ENCODE measurements at regions not wholly inside any gene's neighbourhood (a gene's known extent, or its start where the extent isn't known, plus 50 kb on each side); places are given as distances from the start of the nearest gene placed in this dataset.

DNA sequence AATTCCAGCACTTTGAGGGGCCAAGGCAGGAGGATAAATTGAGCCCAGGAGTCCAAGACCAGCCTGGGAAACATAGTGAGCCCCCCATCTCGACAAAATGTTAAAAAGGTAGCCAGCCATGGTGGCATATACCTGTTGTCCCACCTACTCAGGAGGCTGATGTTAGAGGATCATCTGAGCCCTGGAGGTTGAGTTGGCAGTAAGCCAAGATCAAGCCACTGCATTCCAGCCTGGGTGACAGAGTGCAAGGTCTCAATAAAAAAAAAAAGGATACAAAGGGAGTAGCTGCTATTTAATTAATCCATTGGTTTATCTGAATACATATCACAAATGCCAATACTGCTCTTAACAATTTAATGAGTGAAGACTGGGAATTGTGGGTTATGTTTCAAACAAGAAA, 327.8 kb downstream of the CPS1 start:
- Histone ChIP-seq H3F3A (ENCODE audit: low read depth) (no peaks in the 10 kb centered on the region), H3K4me1 (no peaks in the 10 kb centered on the region), H3K27me3 (no peaks in the 10 kb centered on the region), H3K4me2 (no peak overlapping the region), H2AFZ (replicated peaks) (no peak overlapping the region), H3K79me2 (ENCODE audit: low read depth) (no peaks in the 10 kb centered on the region), H3K27ac (no peak overlapping the region), H3K9ac (no peak overlapping the region), H4K20me1 (ENCODE audit: low read depth) (no peaks in the 10 kb centered on the region), H3K4me3 (no peak overlapping the region), H3K9me3 (ENCODE audit: low read depth) (no peaks in the 10 kb centered on the region), H3K36me3 (no peaks in the 10 kb centered on the region)
- Mint-ChIP-seq H3K4me1 (no peaks in the 10 kb centered on the region), H3K27ac (no peak overlapping the region), H3K36me3 (no peaks in the 10 kb centered on the region), H3K4me3 (no peak overlapping the region), H3K9me3 (peaks cover 2% of the 10 kb centered on the region), H3K27me3 (ENCODE audit: insufficient read depth, low read depth) (peaks cover 3% of the 10 kb centered on the region)
- DNase-seq (ENCODE audit: low spot score): no peak
- TF ChIP-seq EZH2phosphoT487 (IDR thresholded peaks at IDR 0.05) (no peak), EZH2 (IDR thresholded peaks at IDR 0.05) (no peak)
- TF ChIP-seq, protein P1, sequence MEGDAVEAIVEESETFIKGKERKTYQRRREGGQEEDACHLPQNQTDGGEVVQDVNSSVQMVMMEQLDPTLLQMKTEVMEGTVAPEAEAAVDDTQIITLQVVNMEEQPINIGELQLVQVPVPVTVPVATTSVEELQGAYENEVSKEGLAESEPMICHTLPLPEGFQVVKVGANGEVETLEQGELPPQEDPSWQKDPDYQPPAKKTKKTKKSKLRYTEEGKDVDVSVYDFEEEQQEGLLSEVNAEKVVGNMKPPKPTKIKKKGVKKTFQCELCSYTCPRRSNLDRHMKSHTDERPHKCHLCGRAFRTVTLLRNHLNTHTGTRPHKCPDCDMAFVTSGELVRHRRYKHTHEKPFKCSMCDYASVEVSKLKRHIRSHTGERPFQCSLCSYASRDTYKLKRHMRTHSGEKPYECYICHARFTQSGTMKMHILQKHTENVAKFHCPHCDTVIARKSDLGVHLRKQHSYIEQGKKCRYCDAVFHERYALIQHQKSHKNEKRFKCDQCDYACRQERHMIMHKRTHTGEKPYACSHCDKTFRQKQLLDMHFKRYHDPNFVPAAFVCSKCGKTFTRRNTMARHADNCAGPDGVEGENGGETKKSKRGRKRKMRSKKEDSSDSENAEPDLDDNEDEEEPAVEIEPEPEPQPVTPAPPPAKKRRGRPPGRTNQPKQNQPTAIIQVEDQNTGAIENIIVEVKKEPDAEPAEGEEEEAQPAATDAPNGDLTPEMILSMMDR (IDR thresholded peaks at IDR 0.05): no peak

DNA sequence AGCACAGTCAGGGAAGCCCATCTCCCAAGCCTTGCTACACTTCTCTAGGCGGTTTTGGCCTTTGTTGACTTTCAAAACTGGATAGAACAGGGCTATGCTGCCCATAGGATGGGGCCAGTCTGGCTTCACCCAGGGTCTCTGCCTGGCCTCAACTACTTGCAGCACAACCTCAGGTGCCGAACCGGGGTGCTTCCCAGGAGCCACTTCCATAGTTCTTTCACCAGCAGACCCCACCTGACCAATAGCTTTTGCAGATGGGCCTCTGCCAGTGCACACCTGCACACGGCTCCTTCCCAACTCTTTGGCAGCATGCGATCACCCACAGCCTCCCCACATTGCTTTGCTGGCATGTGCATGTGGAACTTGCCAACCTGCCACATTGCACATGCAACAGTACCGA, 331.6 kb downstream of the CPS1 start:
- Histone ChIP-seq H3K9ac (no peak overlapping the region), H3K4me3 (no peak overlapping the region), H3K27me3 (no peaks in the 10 kb centered on the region), H3K79me2 (ENCODE audit: low read depth) (no peaks in the 10 kb centered on the region), H3K4me1 (no peaks in the 10 kb centered on the region), H4K20me1 (ENCODE audit: low read depth) (no peaks in the 10 kb centered on the region), H3K9me3 (ENCODE audit: low read depth) (no peaks in the 10 kb centered on the region), H3K27ac (no peak overlapping the region), H3K4me2 (no peak overlapping the region), H2AFZ (replicated peaks) (no peak overlapping the region), H3F3A (ENCODE audit: low read depth) (no peaks in the 10 kb centered on the region), H3K36me3 (no peaks in the 10 kb centered on the region)
- H3K9me3 Mint-ChIP-seq: peaks cover 5% of the 10 kb centered on the region
- H3K36me3 Mint-ChIP-seq: no peaks in the 10 kb centered on the region
- peaks cover 3% of the 10 kb centered on the region for H3K27me3 Mint-ChIP-seq (ENCODE audit: insufficient read depth, low read depth)
- no peak overlapping the region for H3K27ac Mint-ChIP-seq
- H3K4me1 Mint-ChIP-seq: no peaks in the 10 kb centered on the region
- TF ChIP-seq EZH2 (IDR thresholded peaks at IDR 0.05) (no peak), EZH2phosphoT487 (IDR thresholded peaks at IDR 0.05) (no peak)
- TF ChIP-seq, protein P1 (IDR thresholded peaks at IDR 0.05): no peak
- DNase-seq (ENCODE audit: low spot score): no peak
- no peak overlapping the region for H3K4me3 Mint-ChIP-seq

DNA sequence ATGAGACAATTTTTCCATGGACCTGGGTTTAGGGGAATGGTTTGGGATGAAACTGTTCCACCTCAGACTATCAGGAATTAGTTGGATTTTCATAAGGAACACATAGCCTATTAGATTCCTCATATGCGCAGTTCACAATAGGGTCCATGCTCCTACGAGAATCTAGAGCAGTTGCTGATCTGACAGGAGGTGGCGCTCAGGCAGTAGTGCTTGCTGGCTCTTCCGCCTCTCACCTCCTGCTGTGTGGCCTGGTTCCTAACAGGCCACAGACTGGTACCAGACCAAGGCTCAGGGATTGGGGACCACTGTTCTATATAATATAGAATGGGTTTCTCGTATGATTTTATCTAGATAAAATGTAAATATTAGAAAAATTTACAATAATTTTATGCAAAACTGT, 338.7 kb downstream of the CPS1 start:
- Histone ChIP-seq H3K79me2 (ENCODE audit: low read depth) (no peaks in the 10 kb centered on the region), H3K4me2 (no peak overlapping the region), H3K9me3 (ENCODE audit: low read depth) (no peaks in the 10 kb centered on the region), H3K9ac (no peak overlapping the region), H2AFZ (replicated peaks) (no peak overlapping the region), H3K4me3 (no peak overlapping the region), H3K4me1 (no peaks in the 10 kb centered on the region), H3K27me3 (no peaks in the 10 kb centered on the region), H3K27ac (no peak overlapping the region), H4K20me1 (ENCODE audit: low read depth) (no peaks in the 10 kb centered on the region), H3F3A (ENCODE audit: low read depth) (no peaks in the 10 kb centered on the region), H3K36me3 (no peaks in the 10 kb centered on the region)
- H3K9me3 Mint-ChIP-seq: peaks cover 3% of the 10 kb centered on the region
- H3K4me1 Mint-ChIP-seq: no peaks in the 10 kb centered on the region
- H3K27ac Mint-ChIP-seq: no peak overlapping the region
- TF ChIP-seq, protein P1 (IDR thresholded peaks at IDR 0.05): peak; percentile 46
- no peak for TF ChIP-seq EZH2phosphoT487 (IDR thresholded peaks at IDR 0.05)
- TF ChIP-seq EZH2 (IDR thresholded peaks at IDR 0.05): no peak
- no peaks in the 10 kb centered on the region for H3K36me3 Mint-ChIP-seq
- peak; percentile 49 for DNase-seq (ENCODE audit: low spot score)
- H3K27me3 Mint-ChIP-seq (ENCODE audit: insufficient read depth, low read depth): no peaks in the 10 kb centered on the region
- no peak overlapping the region for H3K4me3 Mint-ChIP-seq
